NCI-H345 (cell line): ENCODE measurements at regions not wholly inside any gene's neighbourhood (a gene's known extent, or its start where the extent isn't known, plus 50 kb on each side); places are given as distances from the start of the nearest gene placed in this dataset.

ENCODE experiments used
- DNase-seq: peaks from one replicate; lab custom pipeline; 2025; lab: John Stamatoyannopoulos, UW

DNA sequence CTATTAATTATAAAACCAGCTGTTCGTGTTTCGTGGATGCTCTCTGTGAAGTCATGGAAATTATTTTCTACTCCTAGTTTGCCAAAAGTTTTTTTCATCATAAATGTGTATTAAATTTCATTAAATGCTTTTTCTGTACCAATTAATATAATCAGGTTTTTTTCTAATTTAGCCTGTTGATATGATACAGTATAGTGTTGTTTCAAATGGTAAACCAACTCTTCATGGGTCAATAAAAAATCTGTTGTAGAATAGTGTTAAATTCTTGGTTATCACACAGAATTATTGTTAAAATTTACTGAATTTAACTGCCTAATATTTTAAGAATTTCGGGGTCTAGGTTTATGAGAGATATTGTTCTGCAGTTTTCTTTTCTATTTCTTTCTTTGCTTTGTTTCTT, 505.9 kb upstream of the MANEA start:
- DNase-seq = no peak

DNA sequence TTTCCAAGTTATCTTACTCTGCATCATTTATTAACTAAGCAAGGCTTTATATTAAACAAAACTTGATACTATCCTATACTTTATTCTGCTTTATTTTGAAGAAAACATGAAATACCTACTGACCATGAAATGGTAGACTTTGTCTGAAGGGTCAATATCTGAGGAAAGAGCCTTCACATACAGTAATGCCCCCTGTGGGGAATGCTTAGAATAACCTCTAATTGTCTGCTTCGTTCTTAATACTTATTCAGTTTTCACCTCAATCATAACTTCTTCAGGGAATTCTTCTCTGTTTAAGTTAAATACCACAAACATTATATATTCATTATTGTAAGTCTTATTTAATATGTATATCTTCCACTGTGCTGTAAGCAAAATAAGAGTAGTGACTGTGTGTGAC, 498.9 kb upstream of the MANEA start:
- no peak for DNase-seq

DNA sequence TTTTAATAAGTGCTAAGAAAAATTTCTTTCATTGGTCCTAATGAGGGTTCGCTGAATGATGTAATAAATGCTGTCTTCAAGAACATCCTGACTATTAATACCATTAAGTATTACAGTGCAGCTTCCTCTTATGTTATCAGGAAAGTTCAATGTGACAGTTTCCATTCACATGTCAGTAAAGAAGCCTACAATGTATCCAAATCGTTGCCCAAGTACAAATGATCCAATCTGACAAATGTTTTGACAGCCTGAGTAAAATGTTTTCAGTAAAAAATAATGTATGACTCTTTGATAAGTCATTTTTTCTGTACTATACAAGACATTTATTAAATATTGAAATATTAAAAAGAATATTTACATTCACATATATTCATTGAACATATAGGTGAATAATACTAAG, 496.1 kb upstream of the MANEA start:
- DNase-seq = no peak

DNA sequence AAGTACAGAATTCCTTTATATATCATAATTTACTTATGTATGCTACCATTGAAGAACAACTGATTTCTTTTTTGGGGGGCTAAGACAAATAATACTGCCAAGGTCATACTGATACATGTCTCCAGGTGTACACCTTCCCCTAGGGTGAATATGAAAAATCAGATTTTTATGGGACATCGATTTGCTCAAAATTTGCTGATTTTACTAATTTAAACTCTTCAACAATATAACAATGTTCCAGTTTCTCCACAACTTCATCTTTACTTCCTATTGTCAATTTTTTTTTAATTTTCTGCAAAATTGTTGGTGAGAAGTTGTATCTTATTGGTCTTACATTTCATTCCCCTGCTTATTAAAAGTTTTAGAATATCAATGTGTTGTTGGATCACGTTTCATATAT, 495.4 kb upstream of the MANEA start:
- DNase-seq = no peak

DNA sequence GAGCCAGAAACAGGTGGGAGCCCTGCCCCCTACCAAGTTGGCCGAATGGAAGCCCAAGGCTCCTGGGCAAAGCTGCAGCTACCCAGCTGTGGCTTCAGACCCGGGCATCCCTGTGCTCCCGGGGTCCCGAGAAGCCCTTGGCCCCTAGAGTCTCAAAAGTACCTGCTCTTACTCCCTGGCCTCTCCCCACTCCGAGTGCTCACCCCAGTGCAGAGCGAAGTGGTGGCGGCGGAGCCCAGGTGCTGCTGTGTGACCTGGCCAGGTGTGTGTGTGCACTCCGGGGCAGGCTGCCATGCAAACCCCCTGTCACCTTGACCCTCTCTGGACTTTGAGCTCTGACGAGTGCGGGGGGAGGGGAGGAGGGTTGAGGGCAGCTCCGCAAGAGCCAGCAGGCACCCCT, 493.8 kb upstream of the MANEA start:
- no peak for DNase-seq

DNA sequence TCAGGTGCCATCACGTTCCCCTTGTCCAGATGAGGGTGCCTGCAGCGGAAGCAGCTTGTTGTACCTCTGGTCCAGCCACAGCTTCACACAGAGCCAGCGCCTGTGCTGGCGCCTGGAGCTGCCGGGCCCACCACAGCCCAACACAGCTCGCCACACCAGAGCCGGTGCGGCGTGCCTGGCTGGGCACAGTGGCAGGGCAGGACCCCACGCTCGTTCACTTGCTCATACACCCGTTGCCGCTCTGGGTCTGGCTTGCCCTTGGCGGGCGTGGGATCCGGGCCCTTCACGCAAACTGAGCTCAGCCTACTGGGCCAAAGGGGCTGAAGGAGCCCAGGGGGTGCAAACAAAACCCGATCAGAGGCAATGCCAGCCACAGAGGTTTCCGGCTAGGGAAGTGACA, 492.5 kb upstream of the MANEA start:
- DNase-seq = no peak

DNA sequence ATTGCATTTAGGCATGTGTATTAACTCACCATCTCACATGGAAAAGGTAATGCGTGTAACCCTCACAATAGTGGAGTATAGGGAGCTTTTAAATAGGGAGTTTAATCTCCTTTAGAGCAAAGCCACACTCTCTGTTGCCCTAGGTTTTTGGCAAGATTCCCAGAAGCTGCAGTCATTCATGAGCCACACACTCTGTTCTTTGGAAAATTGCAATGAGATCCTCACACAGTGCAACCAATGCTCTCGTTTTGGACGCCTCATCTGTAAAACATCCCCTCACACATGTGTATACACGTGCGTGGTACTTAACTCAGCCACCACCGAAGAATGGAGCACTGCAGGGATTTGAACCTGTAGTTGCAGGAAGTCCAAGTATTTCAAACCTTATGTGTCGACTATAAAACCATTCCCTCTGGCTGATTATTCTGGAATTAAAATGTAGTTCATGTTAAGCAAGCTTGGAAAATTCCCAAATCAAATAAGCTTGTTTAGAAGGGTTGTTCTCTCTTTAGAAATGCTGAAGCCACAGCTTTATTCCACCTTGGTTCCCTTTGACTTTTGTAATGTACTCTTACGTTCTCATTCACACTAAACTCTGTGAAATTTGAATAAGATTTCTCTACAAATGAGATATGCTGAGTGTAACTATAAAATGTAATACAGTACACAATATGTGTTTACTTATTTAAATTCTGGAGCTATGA, 489.8 kb upstream of the MANEA start:
- peak; percentile 99 for DNase-seq

DNA sequence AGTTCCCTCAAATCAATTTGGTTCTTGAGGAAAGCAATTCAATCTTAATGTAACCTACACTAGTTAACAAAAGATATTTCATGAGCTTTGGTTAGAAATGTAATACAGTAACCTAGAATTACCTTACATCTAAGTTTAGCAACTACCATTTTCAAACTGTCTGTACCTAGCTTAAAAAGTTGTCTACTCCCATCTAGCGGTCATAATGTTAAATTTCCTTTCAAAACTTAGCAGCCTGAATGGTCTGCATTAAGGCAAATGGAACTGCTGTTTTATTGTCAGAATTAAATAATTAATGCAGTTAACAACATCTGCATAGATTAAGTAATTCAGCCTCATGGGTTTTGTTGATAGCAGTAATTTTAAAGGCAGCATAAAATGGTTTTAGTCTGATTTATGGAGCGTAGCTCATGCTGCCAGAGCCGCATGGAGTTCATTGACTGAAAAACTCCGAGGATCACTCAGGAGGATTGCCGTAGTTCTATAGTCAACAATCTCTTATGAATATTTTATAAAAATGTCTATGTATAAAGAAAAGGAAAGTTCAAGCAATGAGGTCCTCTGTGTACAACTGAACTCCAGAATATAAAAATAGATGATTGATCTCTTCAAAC, 485.4 kb upstream of the MANEA start:
- DNase-seq = peak; percentile 71

DNA sequence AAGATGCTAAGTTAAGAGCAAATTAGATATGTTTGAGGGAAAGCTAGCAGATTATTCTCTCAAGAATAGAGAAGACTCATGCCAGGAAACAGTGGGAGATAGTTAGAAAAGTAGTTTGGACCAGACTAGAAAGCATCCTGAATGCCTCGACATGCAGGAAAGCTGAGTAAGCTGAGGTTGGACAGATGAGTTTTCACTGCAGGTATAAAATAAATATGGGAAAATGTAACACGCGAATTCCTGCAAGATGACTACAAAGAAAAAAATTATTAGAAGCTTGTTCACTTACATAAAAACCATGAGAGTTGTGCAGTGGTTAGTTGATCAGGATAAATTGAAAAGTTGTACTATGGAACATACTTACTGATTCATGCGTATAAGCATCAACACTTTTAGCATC, 484.2 kb upstream of the MANEA start:
- DNase-seq = no peak

DNA sequence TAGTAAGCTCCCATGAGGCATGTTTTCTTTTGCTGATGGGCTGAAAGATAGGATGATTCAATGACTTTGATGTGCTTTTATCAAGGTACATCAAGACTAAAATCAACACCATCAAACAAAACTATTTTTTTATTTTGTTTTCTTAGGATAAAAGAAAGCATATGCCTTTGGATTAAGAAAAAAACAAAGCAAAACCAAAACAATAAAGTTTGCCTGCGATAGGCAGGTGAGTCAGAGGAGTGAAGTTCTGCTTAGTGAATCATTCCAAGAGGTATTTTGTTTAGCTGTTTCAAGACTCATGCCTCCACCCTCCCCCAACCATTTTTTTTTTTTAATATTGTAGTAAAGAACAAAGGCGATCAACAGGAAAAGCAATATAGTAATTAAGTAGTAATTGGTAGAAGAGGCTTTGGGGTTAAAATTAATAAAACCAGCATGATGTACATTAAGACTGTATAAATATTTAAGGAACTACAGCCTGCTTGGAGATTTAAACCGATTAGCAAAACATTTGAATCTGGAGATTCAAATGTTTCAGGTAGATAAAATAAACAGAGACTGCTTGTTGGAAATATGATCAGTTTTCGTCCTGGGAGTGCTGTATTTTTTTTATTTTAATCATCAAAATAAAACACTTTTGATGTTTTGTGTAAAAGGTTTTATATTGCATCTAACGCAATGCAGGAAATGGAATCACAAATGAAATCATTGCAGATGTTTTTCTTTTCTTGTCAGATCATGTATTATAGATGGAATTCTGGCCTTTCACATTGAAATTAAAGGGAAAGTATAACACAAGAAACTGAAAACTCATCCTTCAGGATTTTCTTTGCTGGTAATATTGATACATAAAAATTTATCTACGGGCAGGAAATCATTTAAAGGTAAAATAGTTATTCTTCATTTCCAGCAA, 482.3 kb upstream of the MANEA start:
- no peak for DNase-seq

DNA sequence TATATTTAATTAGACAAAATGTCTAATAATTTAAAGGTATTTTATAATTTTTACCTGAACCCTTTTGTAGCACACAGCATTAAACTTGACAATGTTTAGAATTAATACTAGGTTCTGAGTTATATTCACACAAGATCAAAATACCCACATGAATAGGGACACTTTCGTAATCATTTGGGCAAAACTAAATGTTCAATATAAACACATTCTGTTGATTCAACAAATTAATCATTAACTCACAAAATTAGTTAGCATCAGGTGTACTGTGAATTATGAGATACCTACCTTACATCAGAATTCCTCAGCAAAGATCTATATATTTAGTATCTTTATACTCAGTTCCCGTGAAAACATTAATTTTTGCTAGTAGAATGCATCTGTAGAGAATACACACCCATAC, 481.5 kb upstream of the MANEA start:
- no peak for DNase-seq

DNA sequence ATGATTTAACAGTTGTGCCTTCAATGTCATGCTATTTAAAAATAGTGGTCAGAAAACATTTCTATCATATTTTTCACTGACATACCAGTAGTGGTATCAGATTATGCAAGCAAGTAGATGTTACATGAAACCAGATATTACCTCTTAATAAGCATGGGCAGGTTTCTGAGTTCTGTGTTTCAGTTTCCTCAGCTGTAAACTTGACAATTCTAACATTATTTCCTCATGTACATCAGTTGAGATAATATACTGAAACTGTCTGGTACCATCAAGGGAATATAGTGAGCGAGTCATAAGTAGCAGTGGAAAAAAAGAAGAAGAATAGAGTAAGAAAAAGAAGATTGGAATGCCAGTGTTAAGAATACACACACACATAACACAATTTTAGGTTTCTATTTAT, 477.9 kb upstream of the MANEA start:
- no peak for DNase-seq

DNA sequence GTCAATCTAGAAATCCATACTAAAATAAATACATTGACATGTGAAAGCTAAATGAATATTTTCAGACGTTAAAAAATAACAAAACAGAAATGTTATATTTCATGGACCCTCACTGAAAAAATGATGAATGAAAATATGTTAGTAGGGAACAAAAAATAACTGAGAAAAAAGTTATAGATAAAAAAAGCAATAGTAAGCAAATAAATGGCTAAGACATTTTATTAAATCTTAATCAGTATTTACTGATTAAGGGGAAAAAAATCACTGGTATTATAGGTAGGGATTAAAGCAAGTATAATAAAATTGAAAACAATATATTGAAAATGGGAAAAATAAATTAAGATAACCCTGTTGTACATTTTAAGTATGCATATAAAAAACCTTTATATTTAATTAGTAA, 468.1 kb upstream of the MANEA start:
- no peak for DNase-seq

DNA sequence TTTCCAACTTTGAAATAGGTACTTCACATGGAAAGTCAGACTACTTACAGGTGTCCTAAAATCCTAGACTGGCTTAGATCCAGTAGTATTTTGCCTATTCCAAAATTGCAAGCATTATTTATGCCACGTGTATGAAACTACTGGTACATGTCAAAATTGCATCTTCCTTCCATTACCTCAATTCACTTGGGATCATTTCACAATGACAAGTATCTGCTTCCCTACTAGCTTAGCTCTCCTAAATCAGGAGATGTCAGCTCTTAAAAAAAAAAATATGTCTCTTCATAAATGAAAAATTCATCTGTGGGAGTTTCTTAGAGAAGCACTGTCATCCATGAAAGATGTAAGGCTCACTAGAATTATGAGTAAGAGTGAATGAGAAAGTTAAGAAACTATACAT, 466.6 kb upstream of the MANEA start:
- DNase-seq = no peak

DNA sequence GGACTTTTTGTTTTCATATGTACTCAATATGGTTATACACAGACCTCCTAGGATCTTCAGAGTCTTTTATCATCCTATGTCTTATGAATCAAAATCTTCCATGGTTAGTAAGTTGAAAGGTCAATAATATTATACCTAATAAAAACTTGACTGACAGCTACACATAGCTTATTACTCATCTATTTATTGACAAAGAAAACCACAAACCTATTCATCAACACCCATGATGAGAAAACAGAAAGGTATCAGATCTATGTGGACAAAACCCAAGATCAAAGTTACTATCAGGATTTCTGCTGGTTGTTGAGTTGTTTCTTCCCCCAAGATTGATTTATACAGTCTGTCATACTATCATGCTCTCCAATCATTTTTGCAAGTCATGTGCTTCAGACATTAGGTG, 460.1 kb upstream of the MANEA start:
- DNase-seq = no peak

DNA sequence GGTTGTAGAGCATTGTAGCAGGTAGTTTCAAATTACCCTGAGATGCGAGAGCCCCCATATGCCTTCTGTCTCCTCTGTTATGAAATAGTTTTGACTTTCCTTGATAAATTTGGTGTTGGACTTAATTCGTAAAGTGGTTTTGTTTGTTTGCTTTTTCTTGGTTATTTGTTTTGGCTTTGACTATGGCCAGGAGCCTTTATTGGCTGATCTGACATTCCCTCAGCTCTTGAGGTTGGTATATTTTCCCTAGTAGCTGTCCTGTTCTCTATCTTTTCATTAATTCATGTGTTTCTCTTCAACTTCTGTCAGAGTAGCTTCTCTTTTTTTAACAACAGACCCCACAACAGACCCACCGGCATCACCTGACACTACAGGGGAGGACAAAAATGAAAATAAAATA, 457.4 kb upstream of the MANEA start:
- DNase-seq = no peak

DNA sequence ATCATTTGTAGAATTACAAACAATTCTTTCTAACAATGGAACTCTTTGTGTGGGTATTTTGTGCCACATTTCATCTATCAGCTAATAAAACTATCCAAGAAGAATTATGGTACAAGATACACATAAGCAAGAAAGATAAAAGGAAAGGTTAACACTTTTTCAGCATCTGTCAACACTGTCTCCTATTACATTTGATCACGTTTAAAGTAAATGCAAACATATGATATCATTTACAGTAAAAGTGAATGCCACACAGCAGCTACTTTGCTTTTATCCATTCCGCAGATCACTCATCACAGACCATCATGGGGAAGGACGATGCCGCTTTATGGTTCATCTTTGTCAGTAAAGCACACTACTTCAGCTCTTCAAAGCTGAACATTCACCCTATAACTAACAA, 456.4 kb upstream of the MANEA start:
- DNase-seq = no peak

DNA sequence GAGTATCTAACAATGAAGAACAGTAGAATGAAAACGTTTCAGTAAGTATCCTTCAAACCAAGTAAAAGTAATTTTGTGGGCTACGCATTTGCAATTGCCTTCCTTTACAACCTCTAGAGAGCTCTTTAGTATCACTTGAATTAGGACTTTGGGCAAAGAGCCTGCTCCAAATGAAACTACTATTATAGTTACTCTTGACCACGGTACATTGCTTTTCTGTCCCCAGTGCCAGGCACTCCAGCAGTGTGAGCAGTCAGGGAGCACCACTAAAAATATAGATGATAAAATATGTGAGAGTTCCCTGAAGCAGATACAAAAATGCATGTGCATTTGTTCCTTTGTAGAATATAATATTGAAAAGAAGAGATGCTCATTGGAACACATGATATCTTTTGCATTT, 450.1 kb upstream of the MANEA start:
- DNase-seq = peak; percentile 63

DNA sequence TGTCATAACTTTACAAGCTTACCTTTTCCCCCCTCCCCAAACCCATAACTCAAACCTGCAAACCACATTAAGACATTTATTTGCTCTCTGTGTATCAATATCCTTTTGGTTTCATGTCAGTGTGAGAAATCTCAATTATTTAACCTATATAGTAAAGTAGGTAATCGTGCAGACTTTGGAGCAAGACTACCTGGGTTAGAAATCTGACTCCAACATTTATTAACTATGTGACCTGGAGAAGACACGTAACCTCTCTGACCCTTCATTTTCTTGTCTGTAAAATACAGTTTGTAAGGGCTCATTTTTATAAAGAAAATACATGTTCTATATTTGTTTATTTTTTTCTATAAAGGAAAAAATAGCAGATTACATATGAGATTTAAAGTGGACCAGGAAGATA, 448.9 kb upstream of the MANEA start:
- no peak for DNase-seq

DNA sequence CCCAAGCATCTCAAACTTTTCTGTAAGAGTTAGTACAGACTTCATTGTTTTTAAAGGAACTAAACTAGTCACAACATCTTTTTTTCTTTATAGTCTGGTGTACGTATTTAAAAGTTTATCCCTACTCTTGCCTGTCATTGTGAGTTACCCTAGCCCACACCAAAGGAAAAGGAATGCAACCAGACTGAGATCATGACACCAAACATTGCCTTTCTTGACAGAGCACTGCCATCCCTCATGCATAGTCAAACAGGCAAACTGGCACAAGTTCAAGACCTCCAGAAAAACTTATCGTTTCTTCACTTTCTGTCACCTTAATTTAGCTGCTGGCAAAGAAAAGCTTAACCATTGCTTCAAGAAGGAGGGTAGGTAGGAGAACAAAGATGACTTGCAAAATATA, 448.4 kb upstream of the MANEA start:
- no peak for DNase-seq

DNA sequence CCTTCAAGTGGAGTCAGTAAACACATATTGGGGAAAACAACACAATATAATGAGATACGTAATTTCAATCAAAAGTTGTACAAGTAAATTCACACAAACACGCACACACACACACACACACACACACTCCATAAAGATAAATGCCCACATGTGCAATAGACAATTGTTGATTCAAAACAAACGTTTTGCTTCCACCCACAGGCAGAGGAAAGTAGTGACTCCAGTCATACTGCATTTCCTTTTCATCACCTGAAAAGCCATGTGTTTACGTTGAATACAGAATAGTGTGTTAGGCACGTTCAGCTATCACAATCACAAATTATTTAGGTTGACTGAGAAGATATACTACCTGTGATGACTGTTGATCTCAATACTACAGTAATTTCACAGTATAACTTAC, 443.8 kb upstream of the MANEA start:
- peak; percentile 1 for DNase-seq

DNA sequence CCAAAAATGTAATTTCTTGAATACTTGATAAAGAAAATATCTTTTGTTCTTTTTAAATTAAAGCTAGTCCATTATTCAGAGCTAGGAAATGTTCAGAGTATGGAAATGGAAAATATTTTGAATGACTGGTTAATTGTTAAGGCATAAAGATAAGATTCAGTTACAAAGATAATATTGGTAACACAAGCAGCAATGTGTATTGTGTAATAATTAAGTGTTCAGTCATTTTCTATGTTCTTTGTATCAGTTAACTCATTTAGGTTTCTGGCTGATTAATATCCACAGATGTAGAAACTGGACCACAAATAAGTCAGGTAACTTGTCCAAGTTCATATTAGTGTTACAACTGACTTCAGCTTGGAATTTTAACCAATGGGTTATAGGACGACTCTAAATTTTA, 442.2 kb upstream of the MANEA start:
- no peak for DNase-seq

DNA sequence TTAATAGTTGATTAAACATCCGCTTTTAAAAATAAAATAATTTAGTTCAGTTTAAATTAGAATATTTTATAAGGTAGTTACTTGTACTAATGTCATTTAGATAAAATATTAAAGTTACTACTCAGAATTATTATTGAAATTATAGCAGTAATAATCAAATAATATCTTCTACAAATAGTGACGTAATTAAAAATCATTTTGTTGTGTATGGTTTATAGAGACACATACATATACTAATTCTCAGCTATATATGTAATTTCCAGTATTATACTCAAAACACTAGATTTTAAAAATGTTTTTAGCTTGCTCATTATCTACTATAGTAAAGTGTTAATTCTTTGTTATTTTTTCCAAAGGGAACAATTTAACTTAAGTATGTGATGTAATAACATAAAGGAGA, 435.2 kb upstream of the MANEA start:
- DNase-seq = no peak
